HepG2 (cell line): ENCODE measurements at regions not wholly inside any gene's neighbourhood (a gene's known extent, or its start where the extent isn't known, plus 50 kb on each side); places are given as distances from the start of the nearest gene placed in this dataset.

Experiments used
- ARNTL ChIP-seq: sonication (generic); formaldehyde crosslinking; IDR thresholded peaks from 2 replicates; pipeline ENCODE4 v1.4.0; 2020; ENCODE audit warnings: mild to moderate bottlenecking, missing genetic modification reagents
- FOXP1 ChIP-seq, 2 experiments: fragments of 450-650 bp in 1 of 2; IDR thresholded peaks; 2 replicates each; pipeline ENCODE4 v1.6.1; 2017 to 2018; ENCODE audit warnings: antibody characterized with exemption in 1 of 2
- GABPA ChIP-seq, 2 experiments: IDR thresholded peaks; 2 replicates each; pipeline ENCODE4 v1.6.1; 2011 to 2016; ENCODE audit warnings: low read depth in 2 of 2, low read length in 1 of 2, missing biosample characterization in 1 of 2, missing genetic modification characterization in 1 of 2
- IKZF1 ChIP-seq: fragments of 450-650 bp; IDR thresholded peaks from 2 replicates; pipeline ENCODE4 v1.7.1; 2016
- MEIS1 ChIP-seq: sonication (generic); formaldehyde crosslinking; IDR thresholded peaks from 2 replicates; pipeline ENCODE4 v1.9.0; 2021; ENCODE audit warnings: mild to moderate bottlenecking, missing genetic modification reagents, moderate library complexity, borderline replicate concordance
- NR3C1 ChIP-seq: sonication (generic); formaldehyde crosslinking; IDR thresholded peaks from 2 replicates; pipeline ENCODE4 v1.4.0; 2020; ENCODE audit warnings: missing genetic modification reagents
- POLR2AphosphoS5 ChIP-seq: IDR thresholded peaks from 2 replicates; pipeline ENCODE4 v1.6.1; 2012; ENCODE audit warnings: low read depth, low read length
- THAP11 ChIP-seq: IDR thresholded peaks from 2 replicates; pipeline ENCODE4 v1.6.1; 2016; ENCODE audit warnings: missing biosample characterization, missing genetic modification reagents
- ZNF138 ChIP-seq: sonication (generic); formaldehyde crosslinking; IDR thresholded peaks from 2 replicates; pipeline ENCODE4 v1.5.0; 2020; ENCODE audit warnings: mild to moderate bottlenecking, low read depth, missing genetic modification reagents
- ZNF451 ChIP-seq: sonication (generic); formaldehyde crosslinking; IDR thresholded peaks from 2 replicates; pipeline ENCODE4 v1.5.0; 2020; ENCODE audit warnings: mild to moderate bottlenecking, missing genetic modification reagents
- TF ChIP-seq, protein P1 (sequence below): IDR thresholded peaks from 2 replicates; pipeline ENCODE4 v1.6.1; 2016; ENCODE audit warnings: low read depth, borderline replicate concordance
- TF ChIP-seq, protein P2 (sequence below): IDR thresholded peaks from 2 replicates; pipeline ENCODE4 v1.6.1; 2016
- TF ChIP-seq, protein P3 (sequence below): sonication (generic); formaldehyde crosslinking; IDR thresholded peaks from 2 replicates; pipeline ENCODE4 v1.5.0; 2020; ENCODE audit warnings: mild to moderate bottlenecking, missing genetic modification reagents, moderate library complexity

DNA sequence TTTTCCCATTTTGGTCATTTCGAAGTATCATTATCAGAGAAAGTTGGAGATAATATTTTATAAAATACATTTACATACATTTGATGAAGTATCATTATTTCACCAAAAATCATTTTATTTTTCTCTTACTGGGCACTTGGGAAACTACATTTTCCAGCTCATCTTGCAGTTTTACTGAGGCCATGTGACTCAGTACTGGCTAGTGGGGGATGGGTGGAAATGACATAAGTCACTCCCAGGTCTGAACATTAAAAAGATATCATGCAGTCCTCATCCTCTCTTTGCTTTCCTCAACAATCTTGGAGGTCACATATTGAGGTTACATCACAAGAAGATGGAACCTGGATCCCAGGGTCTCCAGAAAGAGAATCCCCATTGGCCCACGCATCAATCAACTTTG, 84.1 kb downstream of the CD24 start:
- TF ChIP-seq ZNF138 (CRISPR knock-in tag) (no peak), GABPA (IDR thresholded peaks at IDR 0.05; ENCODE audit: low read depth, low read length) (no peak), GABPA (CRISPR knock-in tag; IDR thresholded peaks at IDR 0.05; ENCODE audit: low read depth) (no peak), THAP11 (no peak), POLR2AphosphoS5 (no peak), MEIS1 (CRISPR knock-in tag) (no peak), IKZF1 (no peak), FOXP1 (IDR thresholded peaks at IDR 0.05) (no peak), FOXP1 (CRISPR knock-in tag; IDR thresholded peaks at IDR 0.05) (no peak), NR3C1 (CRISPR knock-in tag) (no peak), ZNF451 (CRISPR knock-in tag) (no peak), ARNTL (CRISPR knock-in tag) (no peak)
- TF ChIP-seq, protein P1, sequence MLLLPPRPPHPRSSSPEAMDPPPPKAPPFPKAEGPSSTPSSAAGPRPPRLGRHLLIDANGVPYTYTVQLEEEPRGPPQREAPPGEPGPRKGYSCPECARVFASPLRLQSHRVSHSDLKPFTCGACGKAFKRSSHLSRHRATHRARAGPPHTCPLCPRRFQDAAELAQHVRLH (CRISPR knock-in tag): no peak
- TF ChIP-seq, protein P2, sequence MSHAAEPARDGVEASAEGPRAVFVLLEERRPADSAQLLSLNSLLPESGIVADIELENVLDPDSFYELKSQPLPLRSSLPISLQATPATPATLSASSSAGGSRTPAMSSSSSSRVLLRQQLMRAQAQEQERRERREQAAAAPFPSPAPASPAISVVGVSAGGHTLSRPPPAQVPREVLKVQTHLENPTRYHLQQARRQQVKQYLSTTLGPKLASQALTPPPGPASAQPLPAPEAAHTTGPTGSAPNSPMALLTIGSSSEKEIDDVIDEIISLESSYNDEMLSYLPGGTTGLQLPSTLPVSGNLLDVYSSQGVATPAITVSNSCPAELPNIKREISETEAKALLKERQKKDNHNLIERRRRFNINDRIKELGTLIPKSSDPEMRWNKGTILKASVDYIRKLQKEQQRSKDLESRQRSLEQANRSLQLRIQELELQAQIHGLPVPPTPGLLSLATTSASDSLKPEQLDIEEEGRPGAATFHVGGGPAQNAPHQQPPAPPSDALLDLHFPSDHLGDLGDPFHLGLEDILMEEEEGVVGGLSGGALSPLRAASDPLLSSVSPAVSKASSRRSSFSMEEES (CRISPR knock-in tag): no peak
- TF ChIP-seq, protein P3, sequence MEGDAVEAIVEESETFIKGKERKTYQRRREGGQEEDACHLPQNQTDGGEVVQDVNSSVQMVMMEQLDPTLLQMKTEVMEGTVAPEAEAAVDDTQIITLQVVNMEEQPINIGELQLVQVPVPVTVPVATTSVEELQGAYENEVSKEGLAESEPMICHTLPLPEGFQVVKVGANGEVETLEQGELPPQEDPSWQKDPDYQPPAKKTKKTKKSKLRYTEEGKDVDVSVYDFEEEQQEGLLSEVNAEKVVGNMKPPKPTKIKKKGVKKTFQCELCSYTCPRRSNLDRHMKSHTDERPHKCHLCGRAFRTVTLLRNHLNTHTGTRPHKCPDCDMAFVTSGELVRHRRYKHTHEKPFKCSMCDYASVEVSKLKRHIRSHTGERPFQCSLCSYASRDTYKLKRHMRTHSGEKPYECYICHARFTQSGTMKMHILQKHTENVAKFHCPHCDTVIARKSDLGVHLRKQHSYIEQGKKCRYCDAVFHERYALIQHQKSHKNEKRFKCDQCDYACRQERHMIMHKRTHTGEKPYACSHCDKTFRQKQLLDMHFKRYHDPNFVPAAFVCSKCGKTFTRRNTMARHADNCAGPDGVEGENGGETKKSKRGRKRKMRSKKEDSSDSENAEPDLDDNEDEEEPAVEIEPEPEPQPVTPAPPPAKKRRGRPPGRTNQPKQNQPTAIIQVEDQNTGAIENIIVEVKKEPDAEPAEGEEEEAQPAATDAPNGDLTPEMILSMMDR (CRISPR knock-in tag): no peak
